ENCODE measurements at regions not wholly inside any gene's neighbourhood (a gene's known extent, or its start where the extent isn't known, plus 50 kb on each side); places are given as distances from the start of the nearest gene placed in this dataset.

GRCh38 chr17:54157542-54157941 lies 334.8 kb downstream of the KIF2B start:
- no peaks in the 10 kb centered on the region for H3K79me1 ChIP-seq (ENCODE audit: low read depth, low read length)
- H3K18ac ChIP-seq (ENCODE audit: extremely low read depth, low read length): no peak overlapping the region
- H3K4me1 ChIP-seq (replicated peaks in 1 of 4; ENCODE audit: control insufficient read depth in 3 of 4, insufficient read depth in 4 of 4, low read length in 3 of 4): no peaks in the 10 kb centered on the region
- no peak for FAIRE-seq
- no peak overlapping the region for H3K14ac ChIP-seq (ENCODE audit: insufficient read length)
- no peak overlapping the region for H3K9ac ChIP-seq (replicated peaks in 1 of 4; ENCODE audit: extremely low read depth in 1 of 4, low read depth in 3 of 4, low read length in 3 of 4)
- no peaks in the 10 kb centered on the region for H3K36me3 ChIP-seq (ENCODE audit: control insufficient read depth in 2 of 4, insufficient read depth in 4 of 4, low read length in 3 of 4)
- no peaks in the 10 kb centered on the region for H4K20me1 ChIP-seq (replicated peaks in 1 of 2; ENCODE audit: control insufficient read depth in 1 of 2, insufficient read depth in 2 of 2, low read length in 2 of 2)
- H4K91ac ChIP-seq (replicated peaks; ENCODE audit: insufficient read length, low read length): no peak overlapping the region
- H3K4ac ChIP-seq (replicated peaks; ENCODE audit: insufficient read length, low read depth, low read length): no peak overlapping the region
- H3K4me3 ChIP-seq (ENCODE audit: extremely low read depth in 1 of 4, insufficient read depth in 2 of 4, low read depth in 3 of 4, low read length in 4 of 4): no peak overlapping the region
- H2BK120ac ChIP-seq (replicated peaks; ENCODE audit: low read depth, low read length): no peak overlapping the region
- no peak overlapping the region for H2BK15ac ChIP-seq (ENCODE audit: low read length)
- no peak for TF ChIP-seq ATF2 (IDR thresholded peaks at IDR 0.05; ENCODE audit: low read length)
- TF ChIP-seq MAX (IDR thresholded peaks at IDR 0.05): no peak
- TF ChIP-seq POU5F1 (IDR thresholded peaks at IDR 0.05; ENCODE audit: low read depth, low read length): no peak
- no peak for TF ChIP-seq TEAD4 (IDR thresholded peaks at IDR 0.05; ENCODE audit: low read depth, low read length)
- no peak for TF ChIP-seq CBX5 (IDR thresholded peaks at IDR 0.05; ENCODE audit: low read depth, low read length)
- no peaks in the 10 kb centered on the region for H3K9me3 ChIP-seq (ENCODE audit: insufficient read depth in 2 of 2, low read depth in 1 of 2, low read length in 1 of 2)
- no peak for DNase-seq (ENCODE audit: low read depth in 1 of 2, low spot score in 2 of 2)
- H2BK12ac ChIP-seq (ENCODE audit: low read depth, low read length): no peak overlapping the region
- WGBS, 2 experiments (ENCODE audit: extremely low coverage in 1 of 2, insufficient coverage in 1 of 2, insufficient read length in 1 of 2, insufficient replicate concordance in 2 of 2, low coverage in 1 of 2, low lambda C conversion rate in 2 of 2, missing lambda C conversion rate in 1 of 2): 83% methylated on average over 2 of the region's 2 CpGs; no CpG with 5 or more reads in 1 of the 2 experiments
- H3K23ac ChIP-seq (ENCODE audit: insufficient read length): no peak overlapping the region
- POLR2A ChIA-PET (ENCODE audit: partially characterized antibody): no interaction called here
- H3K27me3 ChIP-seq (replicated peaks in 1 of 4; ENCODE audit: control insufficient read depth in 3 of 4, extremely low read depth in 1 of 4, insufficient read depth in 3 of 4, low read length in 3 of 4): no peaks in the 10 kb centered on the region
- H3K79me2 ChIP-seq (ENCODE audit: control insufficient read depth in 1 of 2, insufficient read depth in 2 of 2, low read length in 2 of 2): no peaks in the 10 kb centered on the region
- no peak overlapping the region for H3K4me2 ChIP-seq (ENCODE audit: insufficient read depth in 1 of 2, low read depth in 2 of 2, low read length in 2 of 2)
- no peaks in the 10 kb centered on the region for H3K23me2 ChIP-seq (ENCODE audit: low read depth, low read length)
- CTCF ChIA-PET (ENCODE audit: partially characterized antibody): no interaction called here
- H3K27ac ChIP-seq (ENCODE audit: low read depth, low read length): no peak overlapping the region
- H3K56ac ChIP-seq (replicated peaks; ENCODE audit: insufficient read length, low read depth, low read length): no peak overlapping the region
- no peak overlapping the region for H2BK20ac ChIP-seq (ENCODE audit: low read length)
- H2BK5ac ChIP-seq (ENCODE audit: low read depth, low read length): no peak overlapping the region
- no peak overlapping the region for H2AK5ac ChIP-seq (ENCODE audit: low read depth, low read length)
- no peak overlapping the region for H4K8ac ChIP-seq (ENCODE audit: extremely low read depth, insufficient read depth, low read length)
- no peak overlapping the region for H4K5ac ChIP-seq (ENCODE audit: insufficient read length, low read depth, low read length)
- no peak overlapping the region for H2AFZ ChIP-seq (ENCODE audit: low read length)
